SK-N-SH (cell line): ENCODE measurements at regions not wholly inside any gene's neighbourhood (a gene's known extent, or its start where the extent isn't known, plus 50 kb on each side); places are given as distances from the start of the nearest gene placed in this dataset.

Experiments used
- CTCF ChIA-PET: fragments of 300-600, 350-600 bp; formaldehyde crosslinking; extraction: SDS; loops from one replicate; lab custom pipeline; 2021; lab: Yijun Ruan, JAX
- POLR2A ChIA-PET: fragments of 350-600 bp; sonication (Branson Sonifier 250); formaldehyde crosslinking; extraction: SDS; loops from one replicate; lab custom pipeline; 2020; ENCODE audit warnings: antibody characterized with exemption, inconsistent platforms; lab: Yijun Ruan, JAX
- DNase-seq: peaks from one replicate; pipeline ENCODE4 v3.0.0; 2012
- H2AFZ ChIP-seq: fragments of 200-600 bp; sonication (generic); 2 replicates; pipeline ENCODE4 v1.8.1; 2016; ENCODE audit warnings: antibody characterized with exemption, mild to moderate bottlenecking, low read depth
- H3F3A ChIP-seq: fragments of 200-600 bp; sonication (generic); replicated peaks from 2 replicates; pipeline ENCODE3; 2016; ENCODE audit warnings: antibody characterized with exemption, mild to moderate bottlenecking; ENCODE audit not compliant: insufficient read depth
- H3K27ac ChIP-seq, 2 experiments: fragments of 200-500 bp in 1 of 2; fragments of 200-600 bp in 1 of 2; sonication (Bioruptor generic) in 1 of 2; sonication (generic), shearing (Covaris generic) in 1 of 2; 2 replicates each; pipeline versions ENCODE4 v1.5.1 to v1.6.1; 2014 to 2016; ENCODE audit warnings: low read depth in 2 of 2, inconsistent platforms in 1 of 2, low read length in 1 of 2, mild to moderate bottlenecking in 1 of 2, mixed read lengths in 1 of 2
- H3K27me3 ChIP-seq: fragments of 200-600 bp; sonication (generic), shearing (Covaris generic); 2 replicates; pipeline ENCODE4 v1.6.1; 2016; ENCODE audit warnings: mixed run types; ENCODE audit not compliant: insufficient read depth
- H3K36me3 ChIP-seq, 2 experiments: fragments of 200-500 bp in 1 of 2; fragments of 200-600 bp in 1 of 2; sonication (Bioruptor generic) in 1 of 2; sonication (generic) in 1 of 2; replicated peaks in 1 of 2; 2 replicates each; pipeline versions ENCODE3 to v1.5.1; 2014 to 2016; ENCODE audit warnings: low read length in 1 of 2, mild to moderate bottlenecking in 1 of 2; ENCODE audit not compliant: insufficient read depth in 2 of 2, control insufficient read depth in 1 of 2
- H3K4me1 ChIP-seq, 2 experiments: fragments of 200-500 bp in 1 of 2; fragments of 200-600 bp in 1 of 2; sonication (Bioruptor generic) in 1 of 2; sonication (generic), shearing (Covaris generic) in 1 of 2; 2 replicates each; pipeline versions ENCODE4 v1.5.1 to v1.6.1; 2014 to 2016; ENCODE audit warnings: low read depth in 1 of 2, low read length in 1 of 2, mixed run types in 1 of 2; ENCODE audit not compliant: insufficient read depth in 2 of 2, control insufficient read depth in 1 of 2
- H3K4me2 ChIP-seq: fragments of 200-600 bp; sonication (generic), shearing (Covaris generic); 2 replicates; pipeline ENCODE4 v1.6.1; 2017; ENCODE audit warnings: mixed run types
- H3K4me3 ChIP-seq, 2 experiments: fragments of 200-500 bp in 1 of 2; fragments of 200-600 bp in 1 of 2; sonication (Bioruptor generic) in 1 of 2; sonication (generic), shearing (Covaris generic) in 1 of 2; 2 replicates each; pipeline versions ENCODE4 v1.5.1 to v1.8.1; 2014 to 2016; ENCODE audit warnings: low read depth in 2 of 2, inconsistent platforms in 1 of 2, low read length in 1 of 2, mild to moderate bottlenecking in 1 of 2, mixed read lengths in 1 of 2, moderate library complexity in 1 of 2
- H3K79me2 ChIP-seq: fragments of 200-600 bp; sonication (generic); 2 replicates; pipeline ENCODE4 v1.8.1; 2017; ENCODE audit warnings: mild to moderate bottlenecking; ENCODE audit not compliant: insufficient read depth
- H3K9ac ChIP-seq: fragments of 200-600 bp; sonication (generic); 2 replicates; pipeline ENCODE4 v1.6.1; 2017; ENCODE audit warnings: mixed run types
- H3K9me2 ChIP-seq: fragments of 200-600 bp; sonication (generic); 2 replicates; pipeline ENCODE4 v1.6.1; 2017; ENCODE audit warnings: mixed run types
- H3K9me3 ChIP-seq: fragments of 200-600 bp; sonication (generic); 2 replicates; pipeline ENCODE4 v1.6.1; 2017; ENCODE audit warnings: mixed run types, mild to moderate bottlenecking, moderate library complexity
- H4K20me1 ChIP-seq: fragments of 200-600 bp; sonication (generic); 2 replicates; pipeline ENCODE4 v1.6.1; 2017; ENCODE audit warnings: mild to moderate bottlenecking, mixed run types; ENCODE audit not compliant: insufficient read depth
- CTCF ChIP-seq: fragments of 200-600 bp; sonication (generic); IDR thresholded peaks from 2 replicates; pipeline ENCODE4 v1.6.1; 2017; ENCODE audit warnings: antibody characterized with exemption, mild to moderate bottlenecking, moderate library complexity
- EP300 ChIP-seq, 2 experiments: IDR thresholded peaks; 2 replicates each; pipeline versions ENCODE4 v1.4.0 to v1.6.1; 2012; ENCODE audit warnings: borderline replicate concordance in 1 of 2, low read depth in 1 of 2, low read length in 1 of 2
- FOXJ3 ChIP-seq: sonication (generic); formaldehyde crosslinking; IDR thresholded peaks from 2 replicates; pipeline ENCODE4 v1.5.1; 2020; ENCODE audit warnings: mild to moderate bottlenecking, missing genetic modification reagents
- FOXM1 ChIP-seq: IDR thresholded peaks from 2 replicates; pipeline ENCODE4 v1.4.0; 2012; ENCODE audit warnings: low read depth, mild to moderate bottlenecking
- GATA2 ChIP-seq: sonication (generic); formaldehyde crosslinking; IDR thresholded peaks from 2 replicates; pipeline ENCODE4 v1.5.0; 2020; ENCODE audit warnings: mild to moderate bottlenecking, missing genetic modification reagents
- MAX ChIP-seq: IDR thresholded peaks from 2 replicates; pipeline ENCODE4 v1.4.0; 2012; ENCODE audit warnings: low read depth
- MEF2A ChIP-seq: IDR thresholded peaks from 2 replicates; pipeline ENCODE4 v1.4.0; 2012; ENCODE audit warnings: low read depth, borderline replicate concordance
- NFIC ChIP-seq: IDR thresholded peaks from 2 replicates; pipeline ENCODE4 v1.4.0; 2012; ENCODE audit warnings: borderline replicate concordance
- POLR2AphosphoS5 ChIP-seq: IDR thresholded peaks from 2 replicates; pipeline ENCODE4 v1.6.1; 2012; ENCODE audit warnings: low read depth, low read length
- RAD21 ChIP-seq: IDR thresholded peaks from 2 replicates; pipeline ENCODE4 v1.6.1; 2012; ENCODE audit warnings: mild to moderate bottlenecking, low read length
- RXRA ChIP-seq: IDR thresholded peaks from 2 replicates; pipeline ENCODE4 v1.4.0; 2012; ENCODE audit warnings: low read depth, mild to moderate bottlenecking, borderline replicate concordance
- SIN3A ChIP-seq: IDR thresholded peaks from 2 replicates; pipeline ENCODE4 v1.6.1; 2012; ENCODE audit warnings: low read depth, mild to moderate bottlenecking, low read length, moderate library complexity, borderline replicate concordance
- SMC3 ChIP-seq: IDR thresholded peaks from 2 replicates; pipeline ENCODE4 v1.6.1; 2012; ENCODE audit warnings: low read depth, low read length, improper control_type of control experiment
- TAF1 ChIP-seq: IDR thresholded peaks from 2 replicates; pipeline ENCODE4 v1.6.1; 2012; ENCODE audit warnings: low read depth, mild to moderate bottlenecking, low read length, moderate library complexity, borderline replicate concordance
- TCF12 ChIP-seq: IDR thresholded peaks from 2 replicates; pipeline ENCODE4 v1.4.0; 2012
- YY1 ChIP-seq: IDR thresholded peaks from 2 replicates; pipeline ENCODE4 v1.4.0; 2012; ENCODE audit warnings: low read depth, mild to moderate bottlenecking
- ZBTB33 ChIP-seq: IDR thresholded peaks from 2 replicates; pipeline ENCODE4 v1.4.0; 2012; ENCODE audit warnings: low read depth, borderline replicate concordance
- WGBS: methylation state at CpG from one replicate; pipeline ENCODE4 v1.1.6; 2017; ENCODE audit warnings: low lambda C conversion rate; 5-methylcytosine and 5-hydroxymethylcytosine counted together

- Histone ChIP-seq H4K20me1 (no peaks in the 10 kb centered on the region), H3K4me3 (no peak overlapping the region), H3K9ac (no peak overlapping the region), H3K27ac (no peak overlapping the region), H3K4me2 (no peak overlapping the region), H2AFZ (no peak overlapping the region), H3K36me3 (no peaks in the 10 kb centered on the region), H3K9me2 (no peaks in the 10 kb centered on the region), H3F3A (no peaks in the 10 kb centered on the region), H3K9me3 (no peaks in the 10 kb centered on the region), H3K79me2 (no peaks in the 10 kb centered on the region), H3K4me1 (peaks cover 0 to 7% of the 10 kb centered on the region in 2 experiments; a peak in 1 of 4 replicates), H3K27me3 (no peaks in the 10 kb centered on the region)
- TF ChIP-seq GATA2 (no peak), FOXJ3 (CRISPR knock-in tag) (no peak), MEF2A (no peak), NFIC (no peak), MAX (no peak), FOXM1 (no peak), SMC3 (no peak), SIN3A (no peak), RAD21 (no peak), EP300 (IDR thresholded peaks at IDR 0.05; ENCODE audit: borderline replicate concordance in 1 of 2, low read depth in 1 of 2, low read length in 1 of 2) (no peak), YY1 (no peak), ZBTB33 (no peak), TCF12 (no peak), RXRA (no peak), CTCF (no peak), TAF1 (no peak), POLR2AphosphoS5 (no peak)
- no peak for DNase-seq
- POLR2A ChIA-PET = no interaction called here
- 36% methylated on average over 5 of the region's 5 CpGs for WGBS
- CTCF ChIA-PET = interaction anchor here (1.0 kb wide), 2 partner anchors 328 to 858 kb away, joined by 3 read pairs; no protein-coding TSS in a partner anchor
Measured at GRCh38 chr9:20253635-20254034, 368.7 kb downstream of the MLLT3 start.
